Neuron (in vitro differentiated cells): ENCODE measurements at regions not wholly inside any gene's neighbourhood (a gene's known extent, or its start where the extent isn't known, plus 50 kb on each side); places are given as distances from the start of the nearest gene placed in this dataset.

Source experiments
- H2AFZ ChIP-seq: one replicate; pipeline ENCODE4 v1.6.1; 2013; ENCODE audit warnings: low read depth, mild to moderate bottlenecking, inconsistent platforms, low read length, moderate library complexity
- H3K27me3 ChIP-seq: one replicate; pipeline ENCODE4 v1.6.1; 2013; ENCODE audit warnings: low read length; ENCODE audit not compliant: insufficient read depth
- H3K36me3 ChIP-seq: one replicate; pipeline ENCODE4 v1.6.1; 2013; ENCODE audit warnings: low read length; ENCODE audit not compliant: insufficient read depth
- H3K4me1 ChIP-seq: one replicate; pipeline ENCODE4 v1.6.1; 2013; ENCODE audit warnings: low read length; ENCODE audit not compliant: insufficient read depth
- H3K4me3 ChIP-seq: 2 replicates; pipeline ENCODE4 v1.5.1; 2013; ENCODE audit warnings: mild to moderate bottlenecking, low read length, moderate library complexity
- H3K9me3 ChIP-seq: one replicate; pipeline ENCODE4 v1.6.1; 2013; ENCODE audit warnings: low read length

DNA sequence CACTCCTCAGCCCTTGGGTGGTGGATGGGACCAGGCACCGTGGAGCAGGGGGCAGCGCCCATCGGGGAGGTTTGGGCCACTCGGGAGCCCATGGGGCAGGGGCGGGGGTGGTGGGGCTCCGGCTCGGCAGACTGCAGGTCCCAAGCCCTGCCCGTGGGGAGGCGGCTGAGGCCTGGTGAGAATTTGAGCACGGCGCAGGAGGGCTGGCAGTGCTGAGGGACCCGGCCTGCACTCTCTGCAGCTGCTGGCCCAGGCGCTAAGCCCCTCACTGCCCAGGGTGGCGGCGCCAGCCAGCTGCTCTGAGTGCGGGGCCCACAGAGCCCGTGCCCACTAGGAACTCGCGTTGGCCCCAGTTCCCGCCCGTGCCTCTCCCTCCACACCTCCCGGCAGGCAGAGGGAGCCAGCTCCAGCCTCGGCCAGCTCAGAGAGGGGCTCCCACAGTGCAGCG is 182.1 kb upstream of the OPRM1 start:
- Histone ChIP-seq H3K36me3 (no peaks in the 10 kb centered on the region), H3K4me1 (peaks cover 3% of the 10 kb centered on the region), H3K9me3 (no peaks in the 10 kb centered on the region), H3K4me3 (no peak overlapping the region), H2AFZ (no peak overlapping the region), H3K27me3 (no peaks in the 10 kb centered on the region)

DNA sequence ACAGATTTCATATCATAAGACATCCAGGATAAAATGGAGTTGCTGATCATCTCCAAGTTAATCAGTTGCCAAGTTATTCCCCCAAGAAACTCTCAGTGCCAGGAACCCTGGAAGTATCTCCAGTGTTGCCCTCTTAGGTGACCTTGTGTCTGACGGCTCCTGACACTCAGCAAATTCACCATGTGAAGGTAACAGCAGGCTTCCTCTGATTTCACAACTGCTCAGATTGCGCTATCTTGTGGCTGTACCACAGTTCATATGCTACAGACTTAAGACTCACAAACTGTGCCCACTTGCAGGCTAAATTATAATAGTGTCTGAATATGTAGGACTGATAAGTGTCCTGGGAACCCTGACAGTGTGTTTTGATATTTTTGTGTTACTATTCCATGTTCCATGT is 186.6 kb upstream of the OPRM1 start:
- H3K4me1 ChIP-seq = peaks cover 3% of the 10 kb centered on the region
- no peaks in the 10 kb centered on the region for H3K36me3 ChIP-seq
- no peak overlapping the region for H2AFZ ChIP-seq
- no peaks in the 10 kb centered on the region for H3K27me3 ChIP-seq
- no peak overlapping the region for H3K4me3 ChIP-seq
- H3K9me3 ChIP-seq = no peaks in the 10 kb centered on the region

DNA sequence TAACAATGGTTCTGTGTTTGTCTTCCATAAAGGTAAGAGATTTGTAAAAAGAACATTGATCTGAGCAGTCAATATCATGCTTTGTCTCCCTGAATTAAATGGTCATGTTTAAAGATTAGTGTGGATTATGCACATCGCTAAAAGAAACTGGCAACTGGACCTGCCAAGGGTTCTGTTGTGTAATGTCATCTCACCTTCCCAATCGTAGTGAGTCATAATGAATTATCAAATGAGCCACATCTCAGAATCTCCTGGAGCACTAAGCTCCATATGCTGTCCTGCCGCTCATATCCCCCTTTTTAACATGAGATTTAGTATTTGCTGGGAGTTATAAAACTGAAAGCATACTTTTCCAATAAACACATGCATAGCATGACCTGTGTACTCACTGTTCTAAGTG is 187.0 kb upstream of the OPRM1 start:
- Histone ChIP-seq H3K4me3 (no peak overlapping the region), H2AFZ (no peak overlapping the region), H3K9me3 (no peaks in the 10 kb centered on the region), H3K4me1 (peaks cover 3% of the 10 kb centered on the region), H3K27me3 (no peaks in the 10 kb centered on the region), H3K36me3 (no peaks in the 10 kb centered on the region)

DNA sequence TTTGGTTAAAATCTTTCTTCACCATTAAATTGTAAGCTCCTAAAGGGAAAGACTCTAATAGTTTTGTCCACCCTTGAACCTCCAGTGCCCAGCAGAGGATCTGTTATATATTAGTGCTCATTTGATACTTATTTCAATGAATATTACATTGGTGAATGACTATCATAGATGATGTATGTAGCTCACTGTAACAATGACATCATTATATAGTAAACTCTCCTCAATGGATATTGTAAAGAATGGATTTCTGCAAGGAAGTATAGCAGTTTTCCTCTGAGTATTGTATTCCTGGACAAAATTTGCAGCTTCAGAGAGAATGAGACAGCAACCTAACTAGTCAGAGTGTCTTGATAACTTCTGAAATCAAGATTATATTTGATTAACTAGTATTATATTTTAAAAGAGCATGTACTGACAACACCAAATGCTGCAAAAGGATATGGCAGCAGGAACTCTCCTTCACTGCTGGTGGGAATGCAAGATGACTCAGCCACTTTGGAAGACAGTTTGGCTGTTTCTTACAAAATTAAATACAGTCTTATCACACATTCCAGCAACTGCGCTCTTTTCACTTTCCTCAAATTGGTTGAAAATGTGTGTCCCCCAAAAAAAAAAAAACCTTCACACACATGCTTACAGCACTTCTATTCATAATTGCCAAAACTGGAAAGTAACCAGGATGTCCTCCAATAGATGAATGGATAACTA is 189.8 kb upstream of the OPRM1 start:
- Histone ChIP-seq H3K27me3 (no peaks in the 10 kb centered on the region), H3K4me1 (peaks cover 3% of the 10 kb centered on the region), H3K9me3 (no peaks in the 10 kb centered on the region), H2AFZ (no peak overlapping the region), H3K36me3 (no peaks in the 10 kb centered on the region), H3K4me3 (no peak overlapping the region)

- no peak overlapping the region for H2AFZ ChIP-seq
- H3K4me3 ChIP-seq = no peak overlapping the region
- H3K4me1 ChIP-seq = no peaks in the 10 kb centered on the region
- no peaks in the 10 kb centered on the region for H3K9me3 ChIP-seq
- no peaks in the 10 kb centered on the region for H3K27me3 ChIP-seq
- no peaks in the 10 kb centered on the region for H3K36me3 ChIP-seq
Observed at GRCh38 chr6:153843420-153843819, 195.6 kb upstream of the OPRM1 start.

DNA sequence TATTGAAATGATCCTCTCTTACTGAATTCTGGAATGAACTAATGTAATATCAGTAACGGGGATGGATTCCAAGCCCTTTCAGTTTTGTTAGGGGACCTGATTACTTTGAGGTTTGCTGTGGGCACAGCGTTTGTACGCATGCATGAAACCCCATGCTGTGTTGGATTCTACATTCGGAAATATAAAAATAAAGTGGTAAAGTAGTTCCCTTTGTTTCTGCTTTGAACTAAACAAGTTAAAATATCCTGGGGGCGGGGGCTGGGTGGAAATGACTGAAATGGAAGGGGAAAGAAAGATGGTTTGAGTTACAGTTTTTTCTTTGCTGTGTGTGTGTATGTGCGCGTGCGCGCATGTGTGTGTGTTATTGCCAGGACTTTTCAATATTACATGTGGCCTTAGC is 196.5 kb upstream of the OPRM1 start:
- H3K27me3 ChIP-seq = no peaks in the 10 kb centered on the region
- no peaks in the 10 kb centered on the region for H3K4me1 ChIP-seq
- no peak overlapping the region for H3K4me3 ChIP-seq
- H3K9me3 ChIP-seq = no peaks in the 10 kb centered on the region
- no peaks in the 10 kb centered on the region for H3K36me3 ChIP-seq
- no peak overlapping the region for H2AFZ ChIP-seq

DNA sequence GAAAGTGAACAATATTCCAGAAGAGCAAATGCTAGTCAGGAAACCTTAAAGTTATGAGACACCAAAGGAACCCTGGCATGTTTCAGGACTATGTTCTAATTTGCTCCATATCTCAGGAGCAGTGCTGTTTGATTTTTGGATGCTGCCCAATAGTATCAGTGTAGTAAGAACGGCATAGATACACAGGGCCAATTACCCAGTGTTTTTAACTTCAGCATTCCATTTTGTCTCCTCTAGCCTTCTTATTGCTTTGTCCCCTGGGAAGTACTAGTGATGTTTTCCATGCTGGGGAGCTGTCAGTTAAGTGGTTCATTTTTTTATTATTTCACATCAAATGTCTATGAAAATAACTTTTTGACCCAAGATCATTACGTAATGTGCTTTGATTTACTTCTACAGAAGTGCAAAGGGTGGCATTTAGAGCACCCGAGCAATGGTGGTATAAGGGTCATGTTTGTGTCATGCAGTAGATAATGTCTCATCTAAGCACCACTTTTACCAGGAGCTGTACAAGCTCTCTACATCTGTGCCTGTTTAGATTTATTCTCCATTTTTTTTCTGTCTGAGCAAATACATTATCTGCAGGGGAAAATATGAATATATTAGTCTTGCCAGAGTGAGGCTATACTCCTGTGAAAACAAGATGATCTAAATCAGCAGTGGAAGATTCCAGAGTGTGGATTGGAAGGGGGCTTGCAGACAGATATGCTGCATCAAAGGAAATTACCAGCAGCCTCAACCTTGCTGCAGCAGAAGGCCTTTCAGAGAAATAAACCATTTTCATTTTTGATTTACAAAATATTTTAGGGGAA is 198.8 kb upstream of the OPRM1 start:
- no peaks in the 10 kb centered on the region for H3K27me3 ChIP-seq

GRCh38 chr6:153832543-153832942 is 206.5 kb upstream of the OPRM1 start:
- no peaks in the 10 kb centered on the region for H3K9me3 ChIP-seq
- no peaks in the 10 kb centered on the region for H3K36me3 ChIP-seq
- no peaks in the 10 kb centered on the region for H3K4me1 ChIP-seq
- no peaks in the 10 kb centered on the region for H3K27me3 ChIP-seq
- H2AFZ ChIP-seq = no peak overlapping the region
- H3K4me3 ChIP-seq = no peak overlapping the region

More for the DNA sequence above, 198.8 kb upstream of the OPRM1 start:
- Histone ChIP-seq H3K9me3 (no peaks in the 10 kb centered on the region), H3K4me1 (no peaks in the 10 kb centered on the region), H3K36me3 (no peaks in the 10 kb centered on the region), H3K4me3 (no peak overlapping the region), H2AFZ (no peak overlapping the region)

DNA sequence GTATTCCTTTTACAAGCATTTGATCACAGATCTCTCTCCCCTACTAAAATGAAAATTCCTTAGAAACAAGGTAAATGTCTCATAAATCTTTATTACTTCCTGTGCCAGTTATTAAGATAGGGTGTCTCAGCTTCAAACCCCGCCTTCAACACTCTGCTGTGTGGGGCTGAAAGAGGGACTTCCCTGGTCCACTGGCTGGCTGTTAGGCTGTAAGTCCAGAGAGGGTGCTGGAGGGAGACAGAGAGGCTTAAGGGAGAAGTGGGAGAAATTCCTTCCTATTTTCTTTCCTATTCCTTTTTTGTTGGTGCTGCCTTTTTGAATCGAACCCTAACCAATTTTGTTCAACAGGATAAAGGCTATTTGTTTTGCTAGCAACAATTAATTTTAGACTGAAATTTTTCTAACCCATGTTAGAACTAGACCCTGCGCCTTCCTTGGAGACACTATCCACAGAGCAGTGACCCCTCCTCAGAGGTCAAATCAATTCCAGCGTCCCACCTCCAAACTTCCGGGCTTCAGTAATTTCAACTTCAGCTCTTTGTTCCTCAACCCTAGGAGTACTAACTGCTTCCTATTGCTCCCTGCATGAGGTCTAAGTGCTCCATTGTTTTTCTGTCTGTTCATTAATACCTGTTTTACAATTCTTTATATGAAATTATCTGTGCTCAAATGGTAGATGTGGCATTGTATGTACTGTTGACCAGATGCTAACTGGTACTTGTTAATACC is 207.5 kb upstream of the OPRM1 start:
- Histone ChIP-seq H3K9me3 (no peaks in the 10 kb centered on the region), H3K4me3 (no peak overlapping the region), H2AFZ (no peak overlapping the region), H3K36me3 (no peaks in the 10 kb centered on the region), H3K27me3 (no peaks in the 10 kb centered on the region), H3K4me1 (no peaks in the 10 kb centered on the region)

- Histone ChIP-seq H3K9me3 (no peaks in the 10 kb centered on the region), H2AFZ (no peak overlapping the region), H3K36me3 (no peaks in the 10 kb centered on the region), H3K4me1 (no peaks in the 10 kb centered on the region), H3K27me3 (no peaks in the 10 kb centered on the region), H3K4me3 (no peak overlapping the region)
Observed at GRCh38 chr6:153817173-153817572, 221.9 kb upstream of the OPRM1 start.

DNA sequence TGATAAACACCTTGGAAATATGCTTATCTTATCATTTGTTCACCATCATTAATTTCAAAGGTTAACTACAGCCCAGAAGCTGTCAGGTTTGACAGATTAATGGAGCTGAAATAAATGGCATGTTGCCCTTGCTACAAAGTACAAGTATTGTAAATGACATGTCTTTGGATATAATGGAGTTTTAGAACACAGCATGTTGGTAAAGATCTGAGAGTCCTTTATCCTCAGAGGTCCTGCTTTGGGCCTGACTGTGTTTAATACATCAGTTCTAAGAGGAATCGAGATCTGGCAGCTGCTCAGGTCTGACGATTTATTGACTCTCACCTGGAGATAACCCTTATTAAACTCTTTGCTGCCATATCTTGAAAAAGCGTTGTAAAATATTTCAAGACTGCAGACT is 222.7 kb upstream of the OPRM1 start:
- no peaks in the 10 kb centered on the region for H3K27me3 ChIP-seq
- H3K36me3 ChIP-seq = no peaks in the 10 kb centered on the region
- no peaks in the 10 kb centered on the region for H3K9me3 ChIP-seq
- no peak overlapping the region for H3K4me3 ChIP-seq
- H2AFZ ChIP-seq = no peak overlapping the region
- H3K4me1 ChIP-seq = no peaks in the 10 kb centered on the region

- Histone ChIP-seq H3K4me1 (no peaks in the 10 kb centered on the region), H3K4me3 (no peak overlapping the region), H3K27me3 (no peaks in the 10 kb centered on the region), H2AFZ (no peak overlapping the region), H3K36me3 (no peaks in the 10 kb centered on the region), H3K9me3 (no peaks in the 10 kb centered on the region)
Observed at GRCh38 chr6:153814136-153814535, 224.9 kb upstream of the OPRM1 start.

DNA sequence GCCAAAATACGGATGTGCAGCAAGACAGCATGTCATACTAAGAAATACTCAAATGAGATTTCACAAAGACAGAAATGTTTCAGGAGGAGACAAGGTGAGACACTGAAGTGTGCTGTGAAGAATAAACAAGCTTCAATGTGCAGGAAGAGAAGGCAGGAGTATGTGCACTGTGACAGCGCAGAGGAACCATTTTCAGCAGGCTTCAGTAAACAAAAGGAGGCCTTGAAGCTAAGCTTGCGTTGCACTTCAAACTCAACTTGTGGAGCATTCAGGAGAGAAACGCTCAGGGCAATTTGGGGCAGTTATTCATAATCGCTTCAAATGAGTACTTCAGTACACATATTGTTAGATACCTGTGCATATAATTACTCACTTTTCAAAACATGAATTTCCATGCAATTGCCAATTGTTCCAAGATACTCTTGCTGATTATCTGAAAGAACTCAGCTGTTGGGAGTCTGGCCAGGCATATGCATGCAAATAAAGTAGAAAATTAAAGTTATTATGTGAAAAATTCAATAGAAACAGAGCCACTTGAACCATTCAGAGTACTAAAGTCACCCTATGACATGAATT is 234.2 kb upstream of the OPRM1 start:
- Histone ChIP-seq H3K4me1 (no peaks in the 10 kb centered on the region), H3K4me3 (no peak overlapping the region), H3K36me3 (no peaks in the 10 kb centered on the region), H3K27me3 (no peaks in the 10 kb centered on the region), H2AFZ (no peak overlapping the region), H3K9me3 (no peaks in the 10 kb centered on the region)
